Gastroesophageal sphincter (tissue), 3 donors: ENCODE measurements at regions not wholly inside any gene's neighbourhood (a gene's known extent, or its start where the extent isn't known, plus 50 kb on each side); places are given as distances from the start of the nearest gene placed in this dataset.

Experiments
- EP300 ChIP-seq: sonication (generic); formaldehyde crosslinking; IDR thresholded peaks from one replicate; pipeline ENCODE4 v1.6.1; 2017; ENCODE audit warnings: antibody characterized with exemption, mild to moderate bottlenecking
- TF ChIP-seq, protein P1 (sequence below), 4 experiments: fragments of 200-600 bp in 2 of 4; fragments of 450-650 bp in 2 of 4; sonication (generic) in 1 of 4; IDR thresholded peaks; one replicate each; pipeline ENCODE4 v1.5.1; 2017 to 2019; ENCODE audit warnings: antibody characterized with exemption in 4 of 4, mild to moderate bottlenecking in 2 of 4, moderate library complexity in 2 of 4

DNA sequence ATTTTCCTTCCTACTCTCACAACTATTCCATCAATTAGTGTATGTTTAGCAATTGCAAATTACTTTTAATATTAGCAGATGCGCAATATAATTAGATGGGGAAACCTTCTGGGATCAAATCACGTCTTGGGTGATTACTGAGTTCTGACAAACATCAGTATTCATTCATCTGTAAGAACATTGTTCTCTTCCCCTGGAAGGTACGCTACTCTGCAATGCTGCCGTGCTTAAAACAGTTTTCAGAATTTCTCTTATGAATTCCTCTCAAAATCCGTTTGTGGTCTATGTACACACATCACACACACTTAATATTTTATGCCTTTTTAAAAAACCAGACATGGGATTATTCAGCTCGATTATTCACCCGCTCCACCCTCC, 237.5 kb upstream of the NEBL start:
- TF ChIP-seq, protein P1, sequence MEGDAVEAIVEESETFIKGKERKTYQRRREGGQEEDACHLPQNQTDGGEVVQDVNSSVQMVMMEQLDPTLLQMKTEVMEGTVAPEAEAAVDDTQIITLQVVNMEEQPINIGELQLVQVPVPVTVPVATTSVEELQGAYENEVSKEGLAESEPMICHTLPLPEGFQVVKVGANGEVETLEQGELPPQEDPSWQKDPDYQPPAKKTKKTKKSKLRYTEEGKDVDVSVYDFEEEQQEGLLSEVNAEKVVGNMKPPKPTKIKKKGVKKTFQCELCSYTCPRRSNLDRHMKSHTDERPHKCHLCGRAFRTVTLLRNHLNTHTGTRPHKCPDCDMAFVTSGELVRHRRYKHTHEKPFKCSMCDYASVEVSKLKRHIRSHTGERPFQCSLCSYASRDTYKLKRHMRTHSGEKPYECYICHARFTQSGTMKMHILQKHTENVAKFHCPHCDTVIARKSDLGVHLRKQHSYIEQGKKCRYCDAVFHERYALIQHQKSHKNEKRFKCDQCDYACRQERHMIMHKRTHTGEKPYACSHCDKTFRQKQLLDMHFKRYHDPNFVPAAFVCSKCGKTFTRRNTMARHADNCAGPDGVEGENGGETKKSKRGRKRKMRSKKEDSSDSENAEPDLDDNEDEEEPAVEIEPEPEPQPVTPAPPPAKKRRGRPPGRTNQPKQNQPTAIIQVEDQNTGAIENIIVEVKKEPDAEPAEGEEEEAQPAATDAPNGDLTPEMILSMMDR (IDR thresholded peaks at IDR 0.05), result no peak
- TF ChIP-seq EP300, result no peak
